ENCODE measurements at regions not wholly inside any gene's neighbourhood (a gene's known extent, or its start where the extent isn't known, plus 50 kb on each side); places are given as distances from the start of the nearest gene placed in this dataset.
"Not testable (repeated sequence)": the region's sequence is repeated elsewhere in the genome, so short reads cannot be mapped to it uniquely, and the experiment has no call there.

- H3K4me1 Mint-ChIP-seq; H3K4me3 Mint-ChIP-seq; POLR2A ChIA-PET; H3K27me3 ChIP-seq (ENCODE audit: control insufficient read depth in 2 of 2, insufficient read depth in 2 of 2, low read length in 2 of 2); H3K27ac ChIP-seq (ENCODE audit: low read depth, low read length); CTCF ChIA-PET; ATAC-seq; H3K27me3 Mint-ChIP-seq; H3K4me1 ChIP-seq (ENCODE audit: control insufficient read depth in 2 of 2, insufficient read depth in 2 of 2, low read length in 2 of 2); intact Hi-C loops (cut with micrococcal nuclease); H3K36me3 ChIP-seq (ENCODE audit: control insufficient read depth in 2 of 3, insufficient read depth in 3 of 3, low read length in 3 of 3); H3K27ac Mint-ChIP-seq; H3K9me3 ChIP-seq (ENCODE audit: control insufficient read depth in 2 of 3, low read length in 3 of 3); H3K4me3 ChIP-seq (ENCODE audit: low read length); H3K36me3 Mint-ChIP-seq; DNase-seq: not testable (repeated sequence)
- peaks cover 0 to 36% (median 6%) of the 10 kb centered on the region in 11 donors for H3K9me3 Mint-ChIP-seq
Observed at GRCh38 chr18:30772170-30772569, 270.4 kb downstream of the DSC3 start.

- Mint-ChIP-seq H3K4me3 (no peak overlapping the region), H3K27ac (no peak overlapping the region), H3K4me1 (no peaks in the 10 kb centered on the region), H3K36me3 (no peaks in the 10 kb centered on the region), H3K27me3 (no peaks in the 10 kb centered on the region), H3K9me3 (peaks cover 0 to 14% (median 6%) of the 10 kb centered on the region in 11 donors)
- intact Hi-C loops (cut with micrococcal nuclease) = no loop called here
- ChIA-PET CTCF (no interaction called here), POLR2A (no interaction called here)
- H3K27ac ChIP-seq (ENCODE audit: low read depth, low read length) = no peak overlapping the region
- no peaks in the 10 kb centered on the region for H3K4me1 ChIP-seq (ENCODE audit: control insufficient read depth in 2 of 2, insufficient read depth in 2 of 2, low read length in 2 of 2)
- ATAC-seq (no peak), DNase-seq (no peak)
- H3K36me3 ChIP-seq (ENCODE audit: control insufficient read depth in 2 of 3, insufficient read depth in 3 of 3, low read length in 3 of 3) = no peaks in the 10 kb centered on the region
- no peak overlapping the region for H3K4me3 ChIP-seq (ENCODE audit: low read length)
- H3K27me3 ChIP-seq (ENCODE audit: control insufficient read depth in 2 of 2, insufficient read depth in 2 of 2, low read length in 2 of 2) = no peaks in the 10 kb centered on the region
- H3K9me3 ChIP-seq (ENCODE audit: control insufficient read depth in 2 of 3, low read length in 3 of 3) = no peaks in the 10 kb centered on the region
Observed at GRCh38 chr18:30766053-30766452, 276.5 kb downstream of the DSC3 start.

- Mint-ChIP-seq H3K36me3 (no peaks in the 10 kb centered on the region), H3K4me3 (no peak overlapping the region), H3K27ac (no peak overlapping the region), H3K4me1 (no peaks in the 10 kb centered on the region), H3K9me3 (peaks cover 0 to 12% (median 6%) of the 10 kb centered on the region in 11 donors), H3K27me3 (no peaks in the 10 kb centered on the region)
- Histone ChIP-seq H3K4me1 (ENCODE audit: control insufficient read depth in 2 of 2, insufficient read depth in 2 of 2, low read length in 2 of 2) (no peaks in the 10 kb centered on the region), H3K27me3 (ENCODE audit: control insufficient read depth in 2 of 2, insufficient read depth in 2 of 2, low read length in 2 of 2) (no peaks in the 10 kb centered on the region), H3K9me3 (ENCODE audit: control insufficient read depth in 2 of 3, low read length in 3 of 3) (no peaks in the 10 kb centered on the region), H3K4me3 (ENCODE audit: low read length) (no peak overlapping the region), H3K36me3 (ENCODE audit: control insufficient read depth in 2 of 3, insufficient read depth in 3 of 3, low read length in 3 of 3) (no peaks in the 10 kb centered on the region), H3K27ac (ENCODE audit: low read depth, low read length) (no peak overlapping the region)
- ChIA-PET POLR2A (no interaction called here), CTCF (no interaction called here)
- DNase-seq = no peak
- no peak for ATAC-seq
- intact Hi-C loops (cut with micrococcal nuclease) = no loop called here
Observed at GRCh38 chr18:30765247-30765646, 277.3 kb downstream of the DSC3 start.

- H3K36me3 Mint-ChIP-seq = no peaks in the 10 kb centered on the region
- H3K9me3 Mint-ChIP-seq = peaks cover 0 to 6% (median 0%) of the 10 kb centered on the region in 11 donors
- ChIA-PET POLR2A (no interaction called here), CTCF (no interaction called here)
- H3K4me3 Mint-ChIP-seq = no peak overlapping the region
- Histone ChIP-seq H3K36me3 (ENCODE audit: control insufficient read depth in 2 of 3, insufficient read depth in 3 of 3, low read length in 3 of 3) (no peaks in the 10 kb centered on the region), H3K27me3 (ENCODE audit: control insufficient read depth in 2 of 2, insufficient read depth in 2 of 2, low read length in 2 of 2) (no peaks in the 10 kb centered on the region), H3K4me3 (ENCODE audit: low read length) (no peak overlapping the region), H3K27ac (ENCODE audit: low read depth, low read length) (no peak overlapping the region), H3K4me1 (ENCODE audit: control insufficient read depth in 2 of 2, insufficient read depth in 2 of 2, low read length in 2 of 2) (no peaks in the 10 kb centered on the region), H3K9me3 (ENCODE audit: control insufficient read depth in 2 of 3, low read length in 3 of 3) (no peaks in the 10 kb centered on the region)
- no peaks in the 10 kb centered on the region for H3K27me3 Mint-ChIP-seq
- intact Hi-C loops (cut with micrococcal nuclease) = no loop called here
- ATAC-seq (no peak), DNase-seq (no peak)
- H3K4me1 Mint-ChIP-seq = no peaks in the 10 kb centered on the region
- no peak overlapping the region for H3K27ac Mint-ChIP-seq
Observed at GRCh38 chr18:30763902-30764350, 278.6 kb downstream of the DSC3 start.

- Mint-ChIP-seq H3K27ac (no peak overlapping the region), H3K9me3 (peaks cover 0 to 36% (median 6%) of the 10 kb centered on the region in 11 donors), H3K4me1 (no peaks in the 10 kb centered on the region), H3K27me3 (no peaks in the 10 kb centered on the region), H3K4me3 (no peak overlapping the region), H3K36me3 (no peaks in the 10 kb centered on the region)
- no peak overlapping the region for H3K4me3 ChIP-seq (ENCODE audit: low read length)
- no peak for ATAC-seq
- CTCF ChIA-PET = no interaction called here
- POLR2A ChIA-PET = no interaction called here
- H3K36me3 ChIP-seq (ENCODE audit: control insufficient read depth in 2 of 3, insufficient read depth in 3 of 3, low read length in 3 of 3) = no peaks in the 10 kb centered on the region
- H3K4me1 ChIP-seq (ENCODE audit: control insufficient read depth in 2 of 2, insufficient read depth in 2 of 2, low read length in 2 of 2) = no peaks in the 10 kb centered on the region
- no peak overlapping the region for H3K27ac ChIP-seq (ENCODE audit: low read depth, low read length)
- intact Hi-C loops (cut with micrococcal nuclease) = no loop called here
- no peak for DNase-seq
- no peaks in the 10 kb centered on the region for H3K27me3 ChIP-seq (ENCODE audit: control insufficient read depth in 2 of 2, insufficient read depth in 2 of 2, low read length in 2 of 2)
- H3K9me3 ChIP-seq (ENCODE audit: control insufficient read depth in 2 of 3, low read length in 3 of 3) = no peaks in the 10 kb centered on the region
Observed at GRCh38 chr18:30754846-30755245, 287.7 kb downstream of the DSC3 start.

- Mint-ChIP-seq H3K27ac (no peak overlapping the region), H3K4me1 (no peaks in the 10 kb centered on the region), H3K27me3 (no peaks in the 10 kb centered on the region), H3K9me3 (peaks cover 2 to 30% (median 7%) of the 10 kb centered on the region in 11 donors), H3K4me3 (no peak overlapping the region), H3K36me3 (no peaks in the 10 kb centered on the region)
- DNase-seq (no peak), ATAC-seq (no peak)
- no peak overlapping the region for H3K4me3 ChIP-seq (ENCODE audit: low read length)
- no peaks in the 10 kb centered on the region for H3K4me1 ChIP-seq (ENCODE audit: control insufficient read depth in 2 of 2, insufficient read depth in 2 of 2, low read length in 2 of 2)
- intact Hi-C loops (cut with micrococcal nuclease) = no loop called here
- no peaks in the 10 kb centered on the region for H3K36me3 ChIP-seq (ENCODE audit: control insufficient read depth in 2 of 3, insufficient read depth in 3 of 3, low read length in 3 of 3)
- no peaks in the 10 kb centered on the region for H3K27me3 ChIP-seq (ENCODE audit: control insufficient read depth in 2 of 2, insufficient read depth in 2 of 2, low read length in 2 of 2)
- no peak overlapping the region for H3K27ac ChIP-seq (ENCODE audit: low read depth, low read length)
- ChIA-PET POLR2A (no interaction called here), CTCF (no interaction called here)
- no peaks in the 10 kb centered on the region for H3K9me3 ChIP-seq (ENCODE audit: control insufficient read depth in 2 of 3, low read length in 3 of 3)
Observed at GRCh38 chr18:30748541-30748940, 294.0 kb downstream of the DSC3 start.

- Mint-ChIP-seq H3K4me1 (no peaks in the 10 kb centered on the region), H3K4me3 (no peak overlapping the region), H3K36me3 (no peaks in the 10 kb centered on the region), H3K27me3 (no peaks in the 10 kb centered on the region), H3K9me3 (peaks cover 2 to 20% (median 4%) of the 10 kb centered on the region in 11 donors), H3K27ac (no peak overlapping the region)
- ATAC-seq (no peak), DNase-seq (no peak)
- ChIA-PET CTCF (no interaction called here), POLR2A (interaction anchor here (0.6 kb wide), 1 partner anchor 1557 kb away, joined by 3 read pairs; no protein-coding TSS in a partner anchor)
- H3K27ac ChIP-seq (ENCODE audit: low read depth, low read length) = no peak overlapping the region
- no peaks in the 10 kb centered on the region for H3K36me3 ChIP-seq (ENCODE audit: control insufficient read depth in 2 of 3, insufficient read depth in 3 of 3, low read length in 3 of 3)
- no peaks in the 10 kb centered on the region for H3K9me3 ChIP-seq (ENCODE audit: control insufficient read depth in 2 of 3, low read length in 3 of 3)
- intact Hi-C loops (cut with micrococcal nuclease) = no loop called here
- H3K4me1 ChIP-seq (ENCODE audit: control insufficient read depth in 2 of 2, insufficient read depth in 2 of 2, low read length in 2 of 2) = no peaks in the 10 kb centered on the region
- H3K4me3 ChIP-seq (ENCODE audit: low read length) = no peak overlapping the region
- H3K27me3 ChIP-seq (ENCODE audit: control insufficient read depth in 2 of 2, insufficient read depth in 2 of 2, low read length in 2 of 2) = no peaks in the 10 kb centered on the region
Observed at GRCh38 chr18:30746224-30746623, 296.3 kb downstream of the DSC3 start.

Data from naive thymus-derived CD4-positive, alpha-beta T cell (primary cell).